ENCODE measurements at regions not wholly inside any gene's neighbourhood (a gene's known extent, or its start where the extent isn't known, plus 50 kb on each side); places are given as distances from the start of the nearest gene placed in this dataset.

DNA sequence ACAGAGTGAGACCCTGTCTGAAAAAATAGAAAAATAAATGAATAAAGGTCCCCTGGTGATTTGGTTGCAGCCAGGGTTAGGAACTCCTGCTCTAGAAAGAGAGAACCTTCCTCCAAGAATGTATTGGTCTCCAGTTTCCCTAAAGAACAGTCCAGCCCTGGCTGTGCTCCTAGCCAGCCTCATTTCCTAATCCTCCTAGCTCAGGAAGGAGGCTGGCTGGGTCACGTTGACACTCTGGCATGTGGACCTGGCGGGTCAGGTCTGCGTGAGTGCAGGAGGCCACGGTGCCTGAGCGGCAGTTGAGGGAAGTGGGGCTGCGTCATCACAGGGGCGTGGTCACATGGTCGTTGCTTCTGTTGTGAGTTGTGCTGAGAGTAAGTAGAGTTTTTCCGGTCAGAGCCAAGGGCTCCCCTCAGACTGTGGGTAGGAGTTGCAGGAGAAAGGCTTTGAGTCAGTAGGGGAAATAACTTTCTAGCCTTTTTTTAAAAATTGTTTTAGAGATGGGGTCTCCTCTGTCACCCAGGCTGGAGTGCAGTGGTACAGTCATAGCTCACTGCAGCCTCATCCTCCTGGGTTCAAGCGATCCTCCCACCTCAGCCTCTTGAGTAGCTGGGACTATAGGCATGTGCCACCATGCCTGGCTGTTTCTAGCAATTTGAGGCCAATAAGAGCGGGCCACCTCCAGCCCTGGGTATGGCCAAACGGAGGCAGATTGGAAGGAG, 194.0 kb upstream of the CIBAR2 start (continued):
- TF ChIP-seq CENPX (CRISPR knock-in tag; IDR thresholded peaks at IDR 0.05), result no peak
- no peak; the same call in 1 of the 2 replicates for TF ChIP-seq ZBTB7B (CRISPR knock-in tag; IDR thresholded peaks at IDR 0.05)
- TF ChIP-seq ZFP82 (CRISPR knock-in tag; IDR thresholded peaks at IDR 0.05; ENCODE audit: borderline replicate concordance), result no peak
- peak; percentile 68; the same call in 1 of the 2 replicates for TF ChIP-seq ZNF337 (CRISPR knock-in tag; IDR thresholded peaks at IDR 0.05; ENCODE audit: borderline replicate concordance, low read depth)
- no peak; the same call in 1 of the 2 replicates for TF ChIP-seq ZMYM2 (CRISPR knock-in tag; IDR thresholded peaks at IDR 0.05)
- TF ChIP-seq ZNF446 (CRISPR knock-in tag; IDR thresholded peaks at IDR 0.05), result no peak; the same call in 1 of the 2 replicates
- TF ChIP-seq TAF15 (IDR thresholded peaks at IDR 0.05; ENCODE audit: low read depth, low read length, poor library complexity, severe bottlenecking), result no peak
- no peak for TF ChIP-seq FOXP1 (IDR thresholded peaks at IDR 0.05)
- TF ChIP-seq FOXP1 (CRISPR knock-in tag; IDR thresholded peaks at IDR 0.05), result peak; percentile 67; the same call in 1 of the 2 replicates
- TF ChIP-seq SPEN (CRISPR knock-in tag; IDR thresholded peaks at IDR 0.05; ENCODE audit: low read depth), result peak; percentile 86
- no peak for TF ChIP-seq DDIT3 (CRISPR knock-in tag; IDR thresholded peaks at IDR 0.05)
- TF ChIP-seq SRSF1 (optimal IDR thresholded peaks at IDR 0.05; ENCODE audit: low read depth, low read length), result no peak
- TF ChIP-seq ZNF432 (CRISPR knock-in tag; IDR thresholded peaks at IDR 0.05; ENCODE audit: borderline replicate concordance), result no peak
- TF ChIP-seq RERE (CRISPR knock-in tag; IDR thresholded peaks at IDR 0.05; ENCODE audit: low read depth), result no peak
- TF ChIP-seq, protein P1, sequence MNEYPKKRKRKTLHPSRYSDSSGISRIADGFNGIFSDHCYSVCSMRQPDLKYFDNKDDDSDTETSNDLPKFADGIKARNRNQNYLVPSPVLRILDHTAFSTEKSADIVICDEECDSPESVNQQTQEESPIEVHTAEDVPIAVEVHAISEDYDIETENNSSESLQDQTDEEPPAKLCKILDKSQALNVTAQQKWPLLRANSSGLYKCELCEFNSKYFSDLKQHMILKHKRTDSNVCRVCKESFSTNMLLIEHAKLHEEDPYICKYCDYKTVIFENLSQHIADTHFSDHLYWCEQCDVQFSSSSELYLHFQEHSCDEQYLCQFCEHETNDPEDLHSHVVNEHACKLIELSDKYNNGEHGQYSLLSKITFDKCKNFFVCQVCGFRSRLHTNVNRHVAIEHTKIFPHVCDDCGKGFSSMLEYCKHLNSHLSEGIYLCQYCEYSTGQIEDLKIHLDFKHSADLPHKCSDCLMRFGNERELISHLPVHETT (CRISPR knock-in tag; conservative IDR thresholded peaks at IDR 0.05), result no peak
- TF ChIP-seq, protein P2, sequence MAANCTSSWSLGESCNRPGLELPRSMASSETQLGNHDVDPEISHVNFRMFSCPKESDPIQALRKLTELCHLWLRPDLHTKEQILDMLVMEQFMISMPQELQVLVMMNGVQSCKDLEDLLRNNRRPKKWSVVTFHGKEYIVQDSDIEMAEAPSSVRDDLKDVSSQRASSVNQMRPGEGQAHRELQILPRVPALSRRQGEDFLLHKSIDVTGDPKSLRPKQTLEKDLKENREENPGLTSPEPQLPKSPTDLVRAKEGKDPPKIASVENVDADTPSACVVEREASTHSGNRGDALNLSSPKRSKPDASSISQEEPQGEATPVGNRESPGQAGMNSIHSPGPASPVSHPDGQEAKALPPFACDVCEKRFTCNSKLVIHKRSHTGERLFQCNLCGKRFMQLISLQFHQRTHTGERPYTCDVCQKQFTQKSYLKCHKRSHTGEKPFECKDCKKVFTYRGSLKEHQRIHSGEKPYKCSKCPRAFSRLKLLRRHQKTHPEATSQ (CRISPR knock-in tag; IDR thresholded peaks at IDR 0.05; ENCODE audit: borderline replicate concordance), result no peak; the same call in 1 of the 2 replicates
- peak; percentile 67; the same call in 1 of the 2 replicates for TF ChIP-seq ZZZ3 (CRISPR knock-in tag; IDR thresholded peaks at IDR 0.05; ENCODE audit: borderline replicate concordance)
- TF ChIP-seq ETV6 (CRISPR knock-in tag; conservative IDR thresholded peaks at IDR 0.05), result no peak
- TF ChIP-seq NPAS2 (CRISPR knock-in tag; IDR thresholded peaks at IDR 0.05; ENCODE audit: borderline replicate concordance), result no peak
- TF ChIP-seq ZNF629 (CRISPR knock-in tag; conservative IDR thresholded peaks at IDR 0.05), result no peak
- TF ChIP-seq EHMT2 (IDR thresholded peaks at IDR 0.05; ENCODE audit: borderline replicate concordance, low read depth, low read length), result no peak; the same call in 1 of the 2 replicates
